Activated CD4-positive, CD25-positive, alpha-beta regulatory T cell (primary cell): ENCODE measurements at regions not wholly inside any gene's neighbourhood (a gene's known extent, or its start where the extent isn't known, plus 50 kb on each side); places are given as distances from the start of the nearest gene placed in this dataset.
A peak's percentile ranks its signal among the peaks of the same experiment; 100 is the strongest.

ENCODE experiments used
- DNase-seq, 4 experiments: peaks; one replicate each; lab custom pipeline; 2025; lab: John Stamatoyannopoulos, UW

DNA sequence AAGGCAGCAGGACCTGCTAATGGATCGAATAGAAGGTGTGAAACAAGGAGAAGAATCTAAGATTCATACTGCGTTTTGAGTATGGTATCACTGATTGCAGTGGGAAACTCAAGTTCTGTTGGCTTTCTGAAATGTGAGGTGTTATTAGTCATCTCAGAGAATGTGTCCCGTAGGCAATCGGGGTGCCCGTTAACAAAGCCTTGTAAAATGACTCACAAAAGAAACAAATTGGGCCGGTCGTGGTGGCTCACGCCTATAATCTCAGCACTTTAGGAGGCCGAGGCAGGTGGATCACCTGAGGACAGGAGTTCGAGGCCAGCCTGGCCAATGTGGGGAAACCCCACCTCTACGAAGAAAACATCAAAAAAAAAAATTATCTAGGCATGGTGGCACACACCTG is 118.2 kb upstream of the C7orf33 start:
- DNase-seq = no peak

DNA sequence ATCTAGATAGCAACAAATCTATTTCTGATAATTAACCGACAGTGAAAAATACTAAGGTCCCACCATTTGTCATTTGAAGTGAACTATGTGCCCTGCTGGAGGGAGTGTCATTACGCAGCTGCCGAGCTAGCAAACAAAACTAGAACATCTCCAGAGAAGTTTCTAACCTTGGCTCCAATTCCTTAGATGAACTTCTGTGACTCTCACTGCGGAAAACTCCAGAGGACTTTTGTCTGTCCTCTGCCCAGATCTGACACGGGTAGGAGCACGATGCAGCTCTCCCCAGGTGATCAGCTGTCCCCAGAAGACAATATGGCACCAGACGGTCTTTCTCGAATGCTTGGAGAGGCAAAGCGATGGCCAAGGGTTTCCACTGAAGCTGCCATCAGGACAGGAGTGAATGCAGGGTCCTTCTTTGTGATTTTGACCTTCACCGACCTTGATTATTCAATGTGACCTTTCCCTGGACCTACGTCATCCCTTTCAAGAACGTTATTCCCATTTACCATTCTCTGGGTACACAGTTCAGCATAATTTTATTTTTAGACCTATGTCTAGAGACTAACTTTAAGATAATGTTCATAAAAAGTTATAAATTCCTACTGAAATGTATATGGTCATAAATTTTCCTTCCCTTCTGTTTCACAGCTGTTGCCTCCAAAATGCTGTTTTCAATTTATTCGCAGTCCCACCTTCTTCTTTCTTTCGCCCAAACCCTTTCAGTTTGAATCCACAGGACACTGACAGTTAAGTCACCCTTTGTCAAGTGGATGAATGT is 116.7 kb upstream of the C7orf33 start:
- DNase-seq = no peak

DNA sequence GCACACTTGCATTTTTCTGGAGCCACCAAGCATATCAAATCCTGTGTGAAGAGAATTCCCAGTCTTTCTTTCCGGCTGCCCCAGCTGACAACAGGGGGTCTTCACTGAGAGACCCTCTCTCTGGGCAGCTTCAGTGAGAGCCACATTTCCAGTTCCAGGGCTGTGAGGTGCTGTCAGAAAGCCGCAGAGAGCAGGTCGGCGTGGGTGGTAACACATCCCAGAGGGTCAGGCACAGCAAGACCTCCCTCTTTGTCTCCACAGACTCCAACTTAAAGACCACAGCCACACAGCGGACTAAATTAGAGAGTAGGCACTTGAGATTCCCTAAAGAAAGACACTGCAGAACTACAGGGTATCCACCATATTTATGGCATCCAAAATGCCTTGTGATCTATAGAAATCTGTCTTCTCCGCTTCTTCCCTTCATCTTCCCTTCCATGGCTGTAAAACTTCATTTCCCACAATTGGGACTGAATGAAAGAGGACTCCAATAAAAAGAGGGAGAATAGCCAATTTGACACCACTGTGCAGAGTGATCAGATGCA is 116.0 kb upstream of the C7orf33 start:
- DNase-seq = no peak

DNA sequence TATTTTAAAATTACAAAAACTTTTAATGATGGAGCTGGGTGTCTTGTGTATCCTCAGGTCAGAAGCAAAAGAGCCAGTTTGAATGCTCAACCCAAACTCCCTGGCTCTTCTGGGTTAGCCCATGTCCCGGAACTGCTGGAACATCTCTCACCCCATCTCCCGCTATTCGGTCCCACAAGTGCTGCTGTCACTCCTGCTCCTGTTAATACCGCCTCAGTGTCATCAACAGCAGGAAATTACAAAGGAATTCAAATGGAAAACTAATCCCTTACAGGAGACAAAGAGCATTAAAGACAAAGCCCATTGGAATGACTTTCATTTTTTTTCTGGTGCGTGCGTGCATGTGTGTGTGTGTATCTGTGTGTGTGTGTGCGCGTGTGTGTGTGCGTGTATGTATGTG is 112.0 kb upstream of the C7orf33 start:
- no peak for DNase-seq

DNA sequence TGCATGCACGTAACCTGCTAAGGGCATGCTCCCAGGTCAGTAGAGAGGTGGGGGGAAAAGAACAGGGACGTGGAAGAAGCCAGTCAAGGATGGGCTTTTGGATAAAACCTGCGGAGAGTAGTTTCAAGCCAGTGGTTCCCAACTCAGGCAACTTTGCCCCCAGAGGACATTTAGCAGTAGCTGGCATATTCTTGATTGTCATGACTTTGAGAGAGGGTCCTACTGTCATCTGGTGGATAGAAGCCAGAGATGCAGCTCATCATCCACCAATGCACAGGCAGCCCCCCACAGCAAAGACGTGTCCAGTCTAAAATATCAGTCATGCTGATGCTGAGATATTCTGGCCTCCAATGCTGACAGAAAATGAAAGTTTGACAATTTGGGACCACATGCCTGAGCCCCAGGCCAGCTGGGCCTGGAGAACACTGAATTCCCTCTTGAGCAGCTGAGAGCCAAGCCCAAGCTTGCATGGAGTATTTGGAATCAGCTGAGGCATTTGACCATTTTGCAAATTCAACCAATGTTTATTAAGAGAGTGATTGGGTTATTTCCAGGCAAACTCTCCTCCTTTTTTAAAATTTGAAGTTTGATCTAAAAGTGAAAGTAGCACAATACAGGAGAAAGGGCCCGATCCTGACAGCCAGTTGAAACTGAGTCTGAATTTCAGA is 110.0 kb upstream of the C7orf33 start:
- no peak for DNase-seq

DNA sequence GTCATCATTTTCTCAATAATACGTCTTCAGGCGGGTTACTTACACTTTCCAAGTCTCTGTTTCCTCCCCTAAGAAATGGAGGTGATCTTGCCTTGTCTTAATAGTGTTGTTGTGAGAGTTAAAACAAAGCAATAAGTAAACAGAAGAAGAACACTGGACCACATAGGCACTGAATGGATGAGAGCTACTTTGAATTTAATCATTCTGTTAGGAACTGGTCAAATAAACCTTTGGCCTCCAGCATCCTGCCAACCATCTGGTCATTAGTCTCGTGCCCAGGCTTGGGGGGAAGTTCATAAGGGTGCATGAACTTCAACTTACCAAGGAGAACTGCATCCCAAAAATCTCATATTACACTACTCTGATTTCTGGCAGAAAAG is 109.4 kb upstream of the C7orf33 start:
- DNase-seq = no peak

DNA sequence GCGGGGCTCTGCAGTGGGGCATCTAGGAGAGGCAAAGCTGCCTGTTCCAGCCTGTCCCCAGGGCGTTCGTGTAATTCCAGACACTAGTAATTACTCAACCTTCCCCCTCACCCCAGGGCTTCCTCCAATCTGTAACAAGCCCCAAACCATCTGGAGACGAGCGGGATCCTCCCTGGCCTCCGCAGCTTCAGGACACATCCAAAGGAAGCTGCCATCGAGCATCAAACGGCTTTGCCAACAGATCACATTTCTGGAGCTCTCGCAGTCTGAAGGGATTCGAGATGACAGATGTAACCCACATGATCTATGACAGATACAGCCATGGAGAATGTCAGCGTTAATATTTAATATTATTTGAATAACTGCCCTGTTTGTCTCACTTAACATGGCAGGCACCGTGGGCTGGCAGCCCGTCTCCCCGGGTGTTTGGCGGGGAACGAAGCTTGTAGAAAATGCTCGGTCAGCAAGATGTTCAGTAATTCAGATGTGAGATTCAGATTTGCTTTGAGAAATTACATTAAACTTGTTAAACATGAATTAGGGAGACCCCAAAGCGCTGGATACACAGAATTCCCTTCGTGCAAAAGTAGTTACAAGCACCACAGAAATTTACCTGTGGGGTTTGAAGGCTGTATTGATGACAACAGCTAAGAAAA is 108.5 kb upstream of the C7orf33 start:
- DNase-seq = no peak

DNA sequence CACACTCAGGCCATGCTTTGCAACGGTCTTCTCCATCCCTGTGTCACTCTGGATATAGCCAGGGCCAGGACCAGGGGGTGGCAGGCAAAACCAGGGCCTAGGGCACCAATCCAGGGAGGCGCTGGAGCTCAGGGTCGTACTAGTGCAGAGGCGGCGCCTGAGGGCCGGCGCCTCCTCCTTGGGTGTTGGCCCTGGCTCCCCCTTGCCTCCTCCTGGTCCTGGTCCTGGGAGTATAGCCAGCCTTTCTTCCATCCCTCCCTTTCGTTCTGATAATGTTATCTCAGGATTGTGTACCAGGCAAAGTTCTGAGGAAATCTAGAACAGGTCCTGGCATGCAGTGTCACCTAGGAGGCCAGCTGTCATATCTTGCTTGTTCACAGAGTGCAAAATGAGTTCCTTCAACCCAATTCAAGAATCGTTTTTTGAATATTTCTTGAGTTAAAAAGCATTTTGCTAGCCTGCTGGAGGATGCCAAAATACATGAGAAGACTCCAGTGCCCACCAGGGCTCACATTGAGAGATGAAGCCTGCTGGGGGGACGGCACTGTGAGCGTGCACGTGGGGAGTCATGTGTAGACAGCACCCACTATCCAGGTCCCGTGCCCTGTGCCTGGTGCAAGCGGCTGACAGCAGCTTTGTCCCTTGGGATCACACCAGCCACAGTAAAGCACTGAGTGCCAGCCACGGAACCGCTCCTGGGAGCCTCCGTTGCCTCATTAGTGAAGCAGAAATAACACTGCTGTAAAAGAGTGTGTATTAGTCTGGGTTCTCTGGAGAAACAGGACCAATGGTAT is 106.9 kb upstream of the C7orf33 start:
- no peak for DNase-seq

DNA sequence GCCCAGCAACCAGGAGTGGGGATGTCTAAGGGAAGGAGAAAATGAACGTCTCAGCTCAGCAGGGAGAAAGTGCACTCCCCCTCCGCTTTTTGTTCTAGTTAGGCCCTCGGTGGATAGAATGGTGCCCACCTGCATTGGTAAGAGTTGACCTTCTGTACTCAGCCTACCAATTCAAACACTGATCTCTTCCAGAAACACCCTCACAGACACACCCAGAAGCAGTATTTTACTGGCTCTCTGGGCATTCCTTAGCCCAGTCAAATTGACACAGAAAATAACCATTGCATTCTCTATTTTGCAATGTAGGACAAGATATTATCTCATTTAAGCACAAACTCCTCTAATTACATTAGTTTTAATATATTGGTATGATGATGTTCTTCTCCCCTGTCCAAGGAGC is 106.1 kb upstream of the C7orf33 start:
- DNase-seq = no peak

DNA sequence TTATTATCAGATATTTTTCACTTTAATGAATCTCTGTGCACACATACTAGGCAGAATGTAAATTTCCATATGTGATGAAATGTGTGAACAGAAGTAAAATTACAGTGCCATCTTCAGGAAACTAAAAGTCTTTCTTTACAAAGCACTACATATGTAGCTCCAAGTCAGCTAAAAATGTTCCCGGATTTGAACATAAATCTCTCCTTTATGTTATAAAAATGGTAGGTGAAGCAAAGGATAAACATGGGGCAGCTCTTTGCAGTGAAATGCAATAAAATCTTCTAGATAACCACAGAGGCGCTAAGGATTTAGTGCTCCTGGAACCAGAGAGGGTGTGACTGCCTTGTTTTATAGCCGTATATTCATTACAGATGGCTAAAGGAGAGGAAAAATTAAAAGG is 104.9 kb upstream of the C7orf33 start:
- no peak for DNase-seq

DNA sequence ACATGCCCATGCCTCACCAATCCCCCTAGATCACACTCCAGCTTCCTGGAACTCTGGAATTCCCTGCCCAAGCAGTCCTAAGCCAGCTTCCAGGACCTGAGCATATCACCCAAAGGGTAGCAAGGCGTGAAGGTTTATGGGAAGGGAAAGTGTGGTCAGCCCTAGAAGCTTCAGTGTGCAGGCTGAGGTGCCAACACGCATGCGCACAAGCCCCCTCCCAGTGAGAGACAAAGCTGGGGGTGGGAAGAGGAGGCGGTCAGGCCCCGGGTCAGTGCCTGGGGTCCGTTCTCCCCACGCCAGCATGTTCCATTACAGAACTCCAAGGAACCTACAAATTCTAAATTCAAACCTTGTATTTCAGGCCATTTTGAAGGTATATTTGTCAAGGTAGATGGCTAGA is 103.6 kb upstream of the C7orf33 start:
- DNase-seq = no peak

DNA sequence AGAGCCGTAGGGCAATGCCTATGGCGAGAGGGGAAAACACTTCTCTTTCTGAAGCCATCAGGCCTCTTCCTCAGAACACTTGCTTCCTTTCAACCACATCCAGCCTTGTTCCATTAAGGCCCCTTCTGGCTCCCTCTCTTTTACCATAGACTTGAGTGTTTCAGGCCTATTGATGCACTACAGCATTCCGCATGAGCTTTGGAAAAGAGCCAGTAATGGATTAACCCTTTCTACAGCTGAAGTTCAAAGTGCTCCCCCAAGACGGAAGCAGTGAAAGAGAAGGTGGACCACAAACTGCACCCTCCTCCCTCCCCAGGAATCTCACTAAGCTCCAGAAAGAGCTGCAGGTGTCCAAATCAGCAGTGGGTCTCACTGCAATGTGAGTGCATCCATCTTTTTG is 102.7 kb upstream of the C7orf33 start:
- no peak for DNase-seq

DNA sequence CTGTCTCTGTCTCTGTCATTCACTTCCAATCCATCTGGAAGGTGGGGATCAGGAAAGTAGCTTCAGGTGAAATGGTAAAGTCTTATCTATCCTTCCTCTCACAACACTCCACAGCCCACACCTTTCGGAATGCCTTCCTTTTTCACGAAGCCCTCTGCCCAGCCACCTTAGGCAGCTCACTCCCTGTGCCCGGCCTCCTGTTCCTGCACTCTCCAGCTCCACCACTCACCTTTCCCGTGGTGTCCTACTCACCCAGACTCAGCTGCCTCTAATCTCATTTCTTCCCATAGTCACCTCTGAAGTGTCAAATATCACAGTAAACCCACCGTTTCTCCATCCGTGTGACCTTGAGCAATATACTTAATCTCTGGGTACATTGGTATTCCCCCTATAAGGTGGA is 100.9 kb upstream of the C7orf33 start:
- DNase-seq = no peak

DNA sequence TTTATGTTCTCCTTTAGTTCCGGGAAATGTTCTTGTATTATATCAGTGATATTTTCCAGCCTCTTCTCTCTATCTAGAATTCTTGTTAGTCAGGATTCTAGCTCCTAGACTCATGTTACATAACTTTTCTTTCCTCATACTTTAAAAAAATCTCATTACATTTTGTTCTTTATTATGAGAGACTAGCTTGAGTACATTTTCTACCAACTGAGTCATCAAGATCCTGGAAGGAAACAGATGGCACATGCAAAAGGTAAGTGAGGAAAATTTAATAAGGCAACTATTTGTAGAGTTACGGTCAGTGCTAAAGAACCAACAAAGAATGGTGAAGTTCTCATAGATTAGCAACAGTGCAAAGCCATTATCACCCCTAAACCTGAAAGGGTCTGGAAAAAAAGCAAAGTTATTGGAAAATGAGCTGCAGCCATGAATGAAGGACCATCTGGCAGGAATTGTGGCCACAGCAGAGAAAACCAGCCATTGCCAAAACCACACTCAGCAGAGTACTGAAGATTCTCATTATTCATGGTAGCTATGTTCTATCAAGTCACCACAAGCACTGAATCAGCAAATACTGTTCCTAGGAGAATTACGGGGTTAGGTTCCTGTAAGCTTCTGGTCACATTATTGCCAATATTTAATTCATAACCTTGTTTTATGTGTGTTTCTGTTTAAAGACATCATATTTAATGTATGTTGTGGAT is 98.3 kb upstream of the C7orf33 start:
- no peak for DNase-seq

DNA sequence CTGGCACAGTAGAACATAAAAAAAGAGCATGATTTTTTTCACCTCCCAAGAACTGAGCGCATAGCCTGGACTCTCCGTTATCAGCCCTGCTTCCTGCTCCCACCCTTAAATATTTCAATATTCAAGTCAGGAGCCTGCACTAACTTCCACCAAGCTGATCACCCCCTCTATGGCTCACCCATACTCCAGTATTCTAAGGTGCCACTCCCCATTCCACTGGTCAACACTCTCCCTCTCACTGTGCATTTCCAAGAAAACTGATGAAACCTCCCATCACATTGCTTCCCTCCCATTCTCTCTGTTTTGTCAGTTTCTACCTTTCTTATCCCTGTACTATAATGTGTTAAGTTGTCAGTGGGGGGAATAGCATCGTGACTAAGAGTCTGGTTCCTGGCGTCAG is 95.0 kb upstream of the C7orf33 start:
- DNase-seq = no peak

DNA sequence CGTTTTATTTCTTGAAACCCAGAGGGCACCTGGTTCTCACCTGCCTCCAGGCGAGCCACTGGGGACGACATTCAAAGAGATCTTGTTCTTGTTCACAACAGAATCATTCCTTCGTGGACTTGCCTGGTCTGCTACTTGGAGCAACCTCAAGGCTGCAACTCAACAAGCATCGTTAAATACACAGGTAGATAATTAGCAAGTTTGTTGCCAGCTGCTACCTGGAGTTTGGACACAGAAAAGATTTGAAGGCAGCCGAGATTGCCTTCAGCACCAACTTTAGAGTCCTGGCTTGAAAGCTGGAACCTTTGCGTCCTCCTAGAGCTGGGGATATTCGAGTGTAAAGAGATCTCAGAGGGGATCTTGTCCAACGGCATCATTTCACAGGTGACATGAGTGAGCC is 89.6 kb upstream of the C7orf33 start:
- no peak for DNase-seq

DNA sequence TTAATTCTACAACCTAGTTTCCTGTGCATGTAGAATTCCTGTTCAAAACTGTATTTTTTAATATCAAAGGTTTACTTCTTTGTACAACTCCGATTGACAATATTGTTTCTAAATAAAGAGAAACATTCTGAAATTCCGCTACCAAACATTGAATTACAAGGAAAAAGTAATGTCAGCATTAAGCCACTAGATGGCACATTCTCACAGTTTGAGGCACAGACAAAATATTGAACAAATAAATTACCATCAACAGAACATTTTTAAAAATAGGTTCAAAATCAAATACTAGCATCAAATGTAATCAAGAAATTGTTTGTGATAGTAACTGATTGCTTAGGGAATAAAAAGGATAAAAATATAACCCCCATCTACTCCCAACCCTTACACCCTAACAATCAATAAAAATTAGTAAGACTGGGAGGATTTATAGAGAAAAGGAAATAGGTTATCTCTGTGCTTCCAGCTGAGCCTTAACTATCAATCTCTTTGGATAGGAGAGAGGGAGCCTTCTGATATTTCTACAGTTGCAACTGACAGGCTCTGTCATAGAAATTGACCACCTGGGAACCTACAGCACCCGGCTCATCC is 86.6 kb upstream of the C7orf33 start:
- no peak for DNase-seq

DNA sequence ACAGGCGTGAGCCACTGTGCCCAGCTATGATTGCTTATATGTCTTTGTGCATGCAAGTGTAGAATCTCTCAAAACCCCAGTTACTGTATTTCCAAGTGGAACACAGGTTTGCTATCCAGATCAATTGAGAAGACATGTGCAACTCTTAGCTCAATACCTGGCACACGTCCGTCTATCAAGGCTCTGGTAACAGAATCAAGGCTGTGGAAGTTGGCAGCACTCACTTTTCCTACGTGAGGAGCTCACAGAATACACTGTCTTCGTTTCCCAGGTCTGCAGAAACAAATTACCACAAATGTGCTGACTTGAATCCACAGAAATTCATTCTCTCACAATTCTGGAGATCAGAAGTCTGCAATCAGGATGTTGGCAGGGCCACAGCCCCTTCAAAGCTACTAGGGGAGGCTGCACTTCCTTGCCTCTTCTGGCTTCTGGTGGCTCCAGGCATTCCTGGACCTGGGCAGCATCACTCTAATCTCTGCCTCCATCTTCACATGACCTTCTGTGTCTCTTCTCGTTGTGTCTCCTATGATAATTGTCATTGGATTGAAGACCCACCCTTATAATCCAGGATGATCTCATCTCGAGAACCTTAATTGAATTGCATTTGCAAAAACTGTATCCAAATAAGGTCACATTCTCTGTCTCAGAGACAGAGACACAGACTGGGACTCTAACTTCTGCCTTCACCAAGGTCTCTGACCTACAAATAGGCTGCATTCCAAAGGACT is 84.8 kb upstream of the C7orf33 start:
- no peak for DNase-seq

DNA sequence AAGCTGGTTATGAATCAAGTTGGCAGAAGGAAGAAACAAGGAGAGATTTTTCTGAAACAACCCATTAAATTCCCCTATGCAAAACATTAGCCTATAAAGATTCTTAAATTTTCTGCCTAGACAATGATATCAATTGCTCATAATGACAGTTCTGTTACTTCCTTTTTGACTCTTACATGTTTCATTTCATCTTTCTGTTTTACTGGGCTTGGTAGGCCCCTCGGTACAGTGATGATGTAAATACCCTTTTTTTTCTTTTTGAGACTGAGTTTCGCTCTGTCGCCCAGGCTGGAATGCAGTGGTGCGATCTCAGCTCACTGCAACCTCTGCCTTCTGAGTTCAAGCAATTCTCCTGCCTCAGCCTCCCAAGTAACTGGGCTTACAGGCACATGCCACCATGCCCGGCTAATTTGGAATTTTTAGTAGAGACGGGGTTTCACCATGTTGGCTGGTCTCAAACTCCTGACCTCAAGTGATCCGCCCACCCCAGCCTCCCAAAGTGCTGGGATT is 83.4 kb upstream of the C7orf33 start:
- DNase-seq = peak in 1 of 4 experiments; percentile 4

DNA sequence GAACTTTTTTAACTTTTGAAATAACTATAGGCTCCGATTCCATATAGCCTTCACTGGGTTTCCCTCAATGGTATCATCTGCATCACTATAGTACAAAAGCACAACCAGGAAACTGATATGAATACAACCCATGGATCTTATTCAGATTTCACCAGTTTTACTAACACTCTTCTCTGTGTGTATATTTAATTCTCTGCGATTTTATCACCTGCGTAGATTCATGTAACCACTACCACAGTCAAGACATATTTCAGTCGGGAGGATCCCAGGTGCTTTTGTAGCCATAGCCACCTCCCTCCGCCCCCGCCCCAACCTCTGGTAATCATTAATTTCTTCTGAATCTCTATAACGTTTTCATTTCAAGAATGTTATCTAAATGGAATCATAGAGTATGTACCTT is 82.8 kb upstream of the C7orf33 start:
- DNase-seq = no peak
